A549 (cell line): ENCODE measurements at regions not wholly inside any gene's neighbourhood (a gene's known extent, or its start where the extent isn't known, plus 50 kb on each side); places are given as distances from the start of the nearest gene placed in this dataset.

Experiments
- ATAC-seq, 2 experiments: fragments of 200-7000 bp in 1 of 2; fragments of >200 bp in 1 of 2; cut with Nextera tagmentation in 1 of 2; cut with Tn5 transposase in 1 of 2; 3 replicates each; pipeline versions ENCODE4 v1.8.0 to v1.9.1; 2018 to 2020; ENCODE audit warnings: mild to moderate bottlenecking in 1 of 2, moderate library complexity in 1 of 2
- CTCF ChIA-PET: fragments of 300-600 bp; sonication (Branson Sonifier 250); formaldehyde crosslinking; extraction: SDS; loops from one replicate; lab custom pipeline; 2021; ENCODE audit warnings: antibody characterized with exemption, inconsistent platforms; lab: Yijun Ruan, JAX
- POLR2A ChIA-PET: fragments of 350-600 bp; formaldehyde crosslinking; extraction: SDS; loops from one replicate; lab custom pipeline; 2021; ENCODE audit warnings: antibody characterized with exemption, inconsistent platforms; lab: Yijun Ruan, JAX
- DNase-seq, 2 experiments: peaks; one replicate each; pipeline versions ENCODE4 v3.0.0 to v3.0.0-alpha.2; 2011 to 2016; ENCODE audit warnings: low read depth in 1 of 2, low spot score in 1 of 2
- FAIRE-seq: peaks from 2 replicates; lab custom pipeline; 2011; peaks lifted over from hg19 to GRCh38; lab: Jason Lieb, UNC
- H3K27ac ChIP-seq, 2 experiments: fragments of >200 bp; sonication (Bioruptor Twin); formaldehyde crosslinking; 3 replicates each; pipeline ENCODE4 v1.5.1; 2016 to 2017
- H3K4me1 ChIP-seq: fragments of >200 bp; sonication (Bioruptor Twin); formaldehyde crosslinking; 3 replicates; pipeline ENCODE4 v1.6.1; 2016
- H3K4me2 ChIP-seq: fragments of >200 bp; sonication (Bioruptor Twin); formaldehyde crosslinking; 3 replicates; pipeline ENCODE4 v1.6.1; 2016
- H3K4me3 ChIP-seq: fragments of >200 bp; sonication (Bioruptor Twin); formaldehyde crosslinking; 3 replicates; pipeline ENCODE4 v1.5.1; 2016
- H3K9me3 ChIP-seq: fragments of >200 bp; sonication (Bioruptor Twin); formaldehyde crosslinking; 3 replicates; pipeline ENCODE4 v1.6.1; 2016
- CHD4 ChIP-seq: fragments of 200-600 bp; sonication (generic); IDR thresholded peaks from 2 replicates; pipeline ENCODE4 v1.6.1; 2016; ENCODE audit warnings: antibody characterized with exemption, mild to moderate bottlenecking, borderline replicate concordance
- EHMT2 ChIP-seq: fragments of 200-600 bp; sonication (generic); IDR thresholded peaks from 2 replicates; pipeline ENCODE4 v1.6.1; 2016; ENCODE audit warnings: antibody characterized with exemption, low read depth, mild to moderate bottlenecking, moderate library complexity
- FOSL2 ChIP-seq, 2 experiments: fragments of 450-650 bp in 1 of 2; fragments of >200 bp in 1 of 2; sonication (Bioruptor Twin) in 1 of 2; formaldehyde crosslinking; IDR thresholded peaks; 2 replicates each; pipeline versions ENCODE4 v1.5.0 to v1.6.1; 2016 to 2020; ENCODE audit warnings: mild to moderate bottlenecking in 1 of 2, moderate library complexity in 1 of 2
- GATA3 ChIP-seq: IDR thresholded peaks from 2 replicates; pipeline ENCODE4 v1.6.1; 2012; ENCODE audit warnings: borderline replicate concordance
- HEYL ChIP-seq: fragments of 250-450 bp; sonication (Bioruptor Pico); IDR thresholded peaks from 2 replicates; pipeline ENCODE4 v1.8.0; 2021; ENCODE audit warnings: mild to moderate bottlenecking, moderate library complexity
- HOXB5 ChIP-seq: fragments of 250-450 bp; sonication (Bioruptor Pico); IDR thresholded peaks from 2 replicates; pipeline ENCODE4 v1.5.0; 2020; ENCODE audit warnings: mild to moderate bottlenecking, moderate library complexity
- KDM5A ChIP-seq: fragments of 200-600 bp; sonication (generic); IDR thresholded peaks from 2 replicates; pipeline ENCODE4 v1.6.1; 2016; ENCODE audit warnings: antibody characterized with exemption, mild to moderate bottlenecking
- PHF8 ChIP-seq: fragments of 200-600 bp; sonication (generic); IDR thresholded peaks from 2 replicates; pipeline ENCODE4 v1.6.1; 2016; ENCODE audit warnings: low read depth, mild to moderate bottlenecking, antibody characterized with exemption, moderate library complexity, borderline replicate concordance
- POLR2A ChIP-seq: IDR thresholded peaks from 2 replicates; pipeline ENCODE4 v1.6.1; 2012; ENCODE audit warnings: mild to moderate bottlenecking, low read length
- RFX5 ChIP-seq: fragments of 450-650 bp; IDR thresholded peaks from 2 replicates; pipeline ENCODE4 v1.7.1; 2014; ENCODE audit warnings: antibody characterized with exemption, mild to moderate bottlenecking, moderate library complexity
- SMC3 ChIP-seq: fragments of >200 bp; sonication (Bioruptor Twin); formaldehyde crosslinking; IDR thresholded peaks from 3 replicates; pipeline ENCODE4 v1.6.1; 2018; ENCODE audit warnings: inconsistent platforms
- TP53 ChIP-seq: fragments of 250-450 bp; sonication (Bioruptor Pico); IDR thresholded peaks from 2 replicates; pipeline ENCODE4 v1.5.0; 2021; ENCODE audit warnings: mild to moderate bottlenecking, moderate library complexity
- ZSCAN20 ChIP-seq: fragments of 250-450 bp; sonication (Bioruptor Pico); IDR thresholded peaks from 2 replicates; pipeline ENCODE4 v1.8.0; 2022; ENCODE audit warnings: mild to moderate bottlenecking, moderate library complexity
- WGBS: methylation state at CpG from one replicate; pipeline ENCODE4 v1.1.6; 2017; ENCODE audit errors: missing lambda C conversion rate; 5-methylcytosine and 5-hydroxymethylcytosine counted together
- TF ChIP-seq, protein P1 (sequence below): fragments of >200 bp; sonication (Bioruptor Twin); formaldehyde crosslinking; IDR thresholded peaks from 2 replicates; pipeline ENCODE4 v1.6.1; 2016
- TF ChIP-seq, protein P2 (sequence below): IDR thresholded peaks from 2 replicates; pipeline ENCODE4 v1.6.1; 2012; ENCODE audit warnings: low read depth, borderline replicate concordance
- TF ChIP-seq, protein P3 (sequence below): fragments of 200-600 bp; sonication (generic); IDR thresholded peaks from 2 replicates; pipeline ENCODE4 v1.6.1; 2016; ENCODE audit warnings: antibody characterized with exemption, mild to moderate bottlenecking, moderate library complexity
- TF ChIP-seq, protein P4 (sequence below): fragments of >200 bp; sonication (Bioruptor Twin); formaldehyde crosslinking; IDR thresholded peaks from 3 replicates; pipeline ENCODE4 v1.6.1; 2016
- TF ChIP-seq, protein P5 (sequence below): fragments of 250-450 bp; sonication (Bioruptor Pico); IDR thresholded peaks from 2 replicates; pipeline ENCODE4 v1.5.0; 2021; ENCODE audit warnings: mild to moderate bottlenecking, moderate library complexity, borderline replicate concordance

DNA sequence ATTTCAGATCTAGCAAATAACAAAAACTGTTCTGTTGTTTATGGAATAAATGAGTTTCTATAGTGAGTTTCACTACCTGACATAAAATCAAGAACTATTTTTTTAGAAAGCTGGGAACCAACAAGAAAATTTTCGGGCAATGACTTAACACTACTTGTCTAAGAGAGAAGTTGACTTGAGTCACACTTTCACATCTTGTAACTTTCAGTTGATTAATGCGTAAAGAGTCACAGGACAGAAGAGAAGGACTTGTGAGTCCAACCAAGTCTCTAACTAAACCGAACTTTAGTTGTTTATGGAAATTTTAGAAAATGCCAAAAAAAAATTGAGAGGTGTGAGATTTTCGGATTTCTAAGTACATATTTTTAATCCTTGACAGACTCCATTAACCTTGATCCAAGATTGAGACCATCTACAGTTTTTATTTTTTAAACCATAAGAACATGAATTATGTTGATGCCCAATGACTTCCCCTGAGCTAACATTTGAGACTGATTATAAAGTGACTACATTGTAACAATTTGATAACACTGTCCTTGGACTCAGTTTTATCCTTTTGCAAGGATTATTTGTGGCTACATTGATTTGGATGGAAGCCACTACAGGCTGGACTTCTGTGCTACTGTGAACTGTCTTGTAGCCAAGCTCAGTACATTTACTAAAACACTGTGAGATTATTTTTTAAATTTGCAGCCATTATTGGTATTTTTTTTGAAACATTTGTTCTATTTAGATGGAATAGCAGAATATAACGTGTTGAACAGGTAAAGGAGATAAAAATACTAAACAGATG is 284.0 kb downstream of the PTPRC start:
- DNase-seq, result no peak
- TF ChIP-seq PHF8 (no peak), SMC3 (no peak), ZSCAN20 (CRISPR knock-in tag) (no peak), POLR2A (no peak), GATA3 (no peak)
- TF ChIP-seq, protein P1, sequence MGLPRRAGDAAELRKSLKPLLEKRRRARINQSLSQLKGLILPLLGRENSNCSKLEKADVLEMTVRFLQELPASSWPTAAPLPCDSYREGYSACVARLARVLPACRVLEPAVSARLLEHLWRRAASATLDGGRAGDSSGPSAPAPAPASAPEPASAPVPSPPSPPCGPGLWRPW, result no peak
- TF ChIP-seq, protein P2, sequence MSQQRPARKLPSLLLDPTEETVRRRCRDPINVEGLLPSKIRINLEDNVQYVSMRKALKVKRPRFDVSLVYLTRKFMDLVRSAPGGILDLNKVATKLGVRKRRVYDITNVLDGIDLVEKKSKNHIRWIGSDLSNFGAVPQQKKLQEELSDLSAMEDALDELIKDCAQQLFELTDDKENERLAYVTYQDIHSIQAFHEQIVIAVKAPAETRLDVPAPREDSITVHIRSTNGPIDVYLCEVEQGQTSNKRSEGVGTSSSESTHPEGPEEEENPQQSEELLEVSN, result no peak
- TF ChIP-seq, protein P3, sequence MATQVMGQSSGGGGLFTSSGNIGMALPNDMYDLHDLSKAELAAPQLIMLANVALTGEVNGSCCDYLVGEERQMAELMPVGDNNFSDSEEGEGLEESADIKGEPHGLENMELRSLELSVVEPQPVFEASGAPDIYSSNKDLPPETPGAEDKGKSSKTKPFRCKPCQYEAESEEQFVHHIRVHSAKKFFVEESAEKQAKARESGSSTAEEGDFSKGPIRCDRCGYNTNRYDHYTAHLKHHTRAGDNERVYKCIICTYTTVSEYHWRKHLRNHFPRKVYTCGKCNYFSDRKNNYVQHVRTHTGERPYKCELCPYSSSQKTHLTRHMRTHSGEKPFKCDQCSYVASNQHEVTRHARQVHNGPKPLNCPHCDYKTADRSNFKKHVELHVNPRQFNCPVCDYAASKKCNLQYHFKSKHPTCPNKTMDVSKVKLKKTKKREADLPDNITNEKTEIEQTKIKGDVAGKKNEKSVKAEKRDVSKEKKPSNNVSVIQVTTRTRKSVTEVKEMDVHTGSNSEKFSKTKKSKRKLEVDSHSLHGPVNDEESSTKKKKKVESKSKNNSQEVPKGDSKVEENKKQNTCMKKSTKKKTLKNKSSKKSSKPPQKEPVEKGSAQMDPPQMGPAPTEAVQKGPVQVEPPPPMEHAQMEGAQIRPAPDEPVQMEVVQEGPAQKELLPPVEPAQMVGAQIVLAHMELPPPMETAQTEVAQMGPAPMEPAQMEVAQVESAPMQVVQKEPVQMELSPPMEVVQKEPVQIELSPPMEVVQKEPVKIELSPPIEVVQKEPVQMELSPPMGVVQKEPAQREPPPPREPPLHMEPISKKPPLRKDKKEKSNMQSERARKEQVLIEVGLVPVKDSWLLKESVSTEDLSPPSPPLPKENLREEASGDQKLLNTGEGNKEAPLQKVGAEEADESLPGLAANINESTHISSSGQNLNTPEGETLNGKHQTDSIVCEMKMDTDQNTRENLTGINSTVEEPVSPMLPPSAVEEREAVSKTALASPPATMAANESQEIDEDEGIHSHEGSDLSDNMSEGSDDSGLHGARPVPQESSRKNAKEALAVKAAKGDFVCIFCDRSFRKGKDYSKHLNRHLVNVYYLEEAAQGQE, result no peak
- Histone ChIP-seq H3K4me1 (no peaks in the 10 kb centered on the region), H3K9me3 (no peaks in the 10 kb centered on the region), H3K27ac (no peak overlapping the region), H3K4me2 (no peak overlapping the region), H3K4me3 (no peak overlapping the region)
- no peak for ATAC-seq
- CTCF ChIA-PET, result interaction anchor here (0.7 kb wide), 1 partner anchor 11 kb away, joined by 3 read pairs; no protein-coding TSS in a partner anchor
- FAIRE-seq, result no peak
- WGBS, result 66% methylated on average over 5 of the region's 5 CpGs
- POLR2A ChIA-PET, result no interaction called here

DNA sequence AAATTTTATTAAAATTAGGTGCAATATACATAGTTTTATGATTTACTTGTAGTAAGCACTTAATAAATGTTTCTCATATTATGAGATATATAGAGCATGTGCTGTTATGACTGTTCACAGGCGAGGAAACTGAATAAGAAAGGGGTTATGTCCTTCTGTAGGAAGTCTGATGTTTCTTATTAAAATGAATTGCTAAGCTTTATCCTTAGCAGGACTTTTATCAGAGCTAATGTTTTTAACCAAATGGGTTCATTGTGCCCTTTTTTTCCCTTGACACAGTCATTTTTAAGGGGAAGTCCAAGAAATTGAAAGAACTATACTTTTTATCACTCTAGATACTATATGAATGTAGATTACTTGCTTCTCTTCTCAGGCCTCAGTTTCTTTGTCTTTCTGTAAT is 285.2 kb downstream of the PTPRC start:
- Histone ChIP-seq H3K4me2 (no peak overlapping the region), H3K9me3 (no peaks in the 10 kb centered on the region), H3K4me1 (no peaks in the 10 kb centered on the region; the same call in 2 of the 3 replicates), H3K4me3 (no peak overlapping the region), H3K27ac (no peak overlapping the region)
- no peak for ATAC-seq
- TF ChIP-seq CHD4 (no peak), ZSCAN20 (CRISPR knock-in tag) (no peak), EHMT2 (no peak), FOSL2 (IDR thresholded peaks at IDR 0.05) (no peak), FOSL2 (CRISPR knock-in tag; IDR thresholded peaks at IDR 0.05) (no peak), HEYL (no peak), KDM5A (no peak), HOXB5 (CRISPR knock-in tag) (no peak), RFX5 (no peak), POLR2A (no peak), TP53 (CRISPR knock-in tag) (no peak)
- TF ChIP-seq, protein P4, sequence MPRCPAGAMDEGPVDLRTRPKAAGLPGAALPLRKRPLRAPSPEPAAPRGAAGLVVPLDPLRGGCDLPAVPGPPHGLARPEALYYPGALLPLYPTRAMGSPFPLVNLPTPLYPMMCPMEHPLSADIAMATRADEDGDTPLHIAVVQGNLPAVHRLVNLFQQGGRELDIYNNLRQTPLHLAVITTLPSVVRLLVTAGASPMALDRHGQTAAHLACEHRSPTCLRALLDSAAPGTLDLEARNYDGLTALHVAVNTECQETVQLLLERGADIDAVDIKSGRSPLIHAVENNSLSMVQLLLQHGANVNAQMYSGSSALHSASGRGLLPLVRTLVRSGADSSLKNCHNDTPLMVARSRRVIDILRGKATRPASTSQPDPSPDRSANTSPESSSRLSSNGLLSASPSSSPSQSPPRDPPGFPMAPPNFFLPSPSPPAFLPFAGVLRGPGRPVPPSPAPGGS, result no peak
- TF ChIP-seq, protein P5, sequence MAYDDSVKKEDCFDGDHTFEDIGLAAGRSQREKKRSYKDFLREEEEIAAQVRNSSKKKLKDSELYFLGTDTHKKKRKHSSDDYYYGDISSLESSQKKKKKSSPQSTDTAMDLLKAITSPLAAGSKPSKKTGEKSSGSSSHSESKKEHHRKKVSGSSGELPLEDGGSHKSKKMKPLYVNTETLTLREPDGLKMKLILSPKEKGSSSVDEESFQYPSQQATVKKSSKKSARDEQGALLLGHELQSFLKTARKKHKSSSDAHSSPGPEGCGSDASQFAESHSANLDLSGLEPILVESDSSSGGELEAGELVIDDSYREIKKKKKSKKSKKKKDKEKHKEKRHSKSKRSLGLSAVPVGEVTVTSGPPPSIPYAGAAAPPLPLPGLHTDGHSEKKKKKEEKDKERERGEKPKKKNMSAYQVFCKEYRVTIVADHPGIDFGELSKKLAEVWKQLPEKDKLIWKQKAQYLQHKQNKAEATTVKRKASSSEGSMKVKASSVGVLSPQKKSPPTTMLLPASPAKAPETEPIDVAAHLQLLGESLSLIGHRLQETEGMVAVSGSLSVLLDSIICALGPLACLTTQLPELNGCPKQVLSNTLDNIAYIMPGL (CRISPR knock-in tag), result no peak
- POLR2A ChIA-PET, result no interaction called here
- WGBS, result 65% methylated on average over 1 of the region's 1 CpG
- CTCF ChIA-PET, result interaction anchor here (1.0 kb wide), 1 partner anchor 12 kb away, joined by 3 read pairs; no protein-coding TSS in a partner anchor
- no peak for FAIRE-seq
- no peak for DNase-seq
